GM12878 (cell line): ENCODE measurements at regions not wholly inside any gene's neighbourhood (a gene's known extent, or its start where the extent isn't known, plus 50 kb on each side); places are given as distances from the start of the nearest gene placed in this dataset.

Experiments used
- ATF7 ChIP-seq: fragments of 450-650 bp; IDR thresholded peaks from 2 replicates; pipeline ENCODE4 v1.6.1; 2016; ENCODE audit warnings: low read depth, mild to moderate bottlenecking
- BHLHE40 ChIP-seq, 2 experiments: fragments of 450-650 bp in 1 of 2; IDR thresholded peaks; 2 replicates each; pipeline ENCODE4 v1.6.1; 2011 to 2017; ENCODE audit warnings: low read depth in 2 of 2, borderline replicate concordance in 1 of 2, improper control_type of control experiment in 1 of 2, low read length in 1 of 2, mild to moderate bottlenecking in 1 of 2
- EGR1 ChIP-seq, 2 experiments: IDR thresholded peaks; 1 replicate in 1 of 2; 2 replicates in 1 of 2; pipeline ENCODE4 v1.6.1; 2011 to 2012; ENCODE audit warnings: low read depth in 2 of 2, low read length in 2 of 2, borderline replicate concordance in 1 of 2, mild to moderate bottlenecking in 1 of 2, moderate library complexity in 1 of 2
- EP300 ChIP-seq, 2 experiments: fragments of 150-350 bp in 1 of 2; IDR thresholded peaks; 2 replicates each; pipeline ENCODE4 v1.6.1; 2011 to 2012; ENCODE audit warnings: low read depth in 2 of 2, low read length in 2 of 2, borderline replicate concordance in 1 of 2, improper control_type of control experiment in 1 of 2, inconsistent platforms in 1 of 2; ENCODE audit not compliant: control insufficient read depth in 1 of 2
- KAT2A ChIP-seq: conservative IDR thresholded peaks from 2 replicates; pipeline ENCODE4 v1.6.1; 2011; ENCODE audit warnings: low read depth, low read length; ENCODE audit not compliant: control insufficient read depth
- RAD21 ChIP-seq: IDR thresholded peaks from 2 replicates; pipeline ENCODE4 v1.6.1; 2011; ENCODE audit warnings: mild to moderate bottlenecking, low read depth, low read length, moderate library complexity; ENCODE audit not compliant: insufficient read depth
- TCF3 ChIP-seq: IDR thresholded peaks from 2 replicates; pipeline ENCODE4 v1.6.1; 2012; ENCODE audit warnings: low read depth, mild to moderate bottlenecking, low read length, borderline replicate concordance; ENCODE audit not compliant: insufficient read depth
- ZBED1 ChIP-seq: IDR thresholded peaks from 2 replicates; pipeline ENCODE4 v1.6.1; 2016; ENCODE audit warnings: borderline replicate concordance
- TF ChIP-seq, protein P1 (sequence below): fragments of 450-650 bp; conservative IDR thresholded peaks from 2 replicates; pipeline ENCODE4 v1.6.1; 2017; ENCODE audit warnings: mild to moderate bottlenecking, moderate library complexity
- TF ChIP-seq, protein P2 (sequence below): fragments of 450-650 bp; IDR thresholded peaks from 2 replicates; pipeline ENCODE4 v1.6.1; 2018; ENCODE audit warnings: mild to moderate bottlenecking, low read depth, moderate library complexity; ENCODE audit not compliant: partially characterized antibody
- TF ChIP-seq, protein P3 (sequence below): IDR thresholded peaks from 2 replicates; pipeline ENCODE4 v1.6.1; 2012; ENCODE audit warnings: improper control_type of control experiment, low read depth, low read length; ENCODE audit not compliant: insufficient replicate concordance
- TF ChIP-seq, protein P4 (sequence below), 3 experiments: IDR thresholded peaks in 2 of 3; conservative IDR thresholded peaks in 1 of 3; 2 replicates each; pipeline ENCODE4 v1.5.1; 2011; ENCODE audit warnings: low read depth in 3 of 3, low read length in 3 of 3, mild to moderate bottlenecking in 3 of 3, control low read depth in 2 of 3, moderate library complexity in 2 of 3, inconsistent platforms in 1 of 3, mixed read lengths in 1 of 3; ENCODE audit not compliant: control insufficient read depth in 2 of 3, insufficient read depth in 1 of 3; ENCODE audit errors: extremely low read depth in 1 of 3
- TF ChIP-seq, protein P5 (sequence below): fragments of 450-650 bp; IDR thresholded peaks from 2 replicates; pipeline ENCODE4 v1.6.1; 2016; ENCODE audit warnings: mild to moderate bottlenecking

DNA sequence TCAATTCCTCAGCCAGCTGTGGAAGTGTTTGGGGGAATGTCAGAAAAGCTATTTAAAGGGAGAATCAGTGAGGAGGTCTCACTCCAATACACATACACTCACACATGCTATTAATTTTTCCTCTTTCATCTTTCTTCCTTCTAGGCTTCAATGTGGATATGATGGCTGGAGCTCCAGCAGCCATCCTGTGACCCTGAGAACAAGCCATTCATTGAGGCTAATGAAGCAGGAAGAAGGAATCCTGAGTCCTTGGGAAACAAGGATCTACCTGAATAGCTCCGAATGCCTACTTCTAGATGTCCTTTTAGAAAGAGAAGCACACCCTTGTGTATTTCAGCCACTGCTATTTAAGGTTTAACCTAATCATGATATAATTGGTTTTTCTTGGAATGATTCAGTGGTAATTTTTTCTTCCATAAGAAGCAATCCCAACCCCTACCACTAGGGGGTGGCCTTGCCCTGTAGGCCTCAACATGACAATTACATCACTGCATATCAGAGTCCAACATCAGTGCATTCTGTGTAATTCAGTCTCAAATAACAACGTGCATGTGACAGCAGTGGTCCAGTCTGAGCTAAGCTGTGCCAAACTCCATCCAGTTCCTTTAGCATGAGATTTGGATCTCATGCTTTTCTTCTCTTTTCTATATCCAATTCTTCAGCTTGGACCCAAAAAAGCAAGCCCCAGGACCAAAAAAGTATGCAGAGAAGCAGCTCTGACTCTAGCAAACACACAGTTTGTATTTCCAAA is 85.3 kb upstream of the ANKRD1 start (continued):
- TF ChIP-seq EGR1 (IDR thresholded peaks at IDR 0.05; ENCODE audit: borderline replicate concordance in 1 of 2, low read depth in 2 of 2, low read length in 2 of 2): no peak
- peak; percentile 96 for TF ChIP-seq RAD21
- TF ChIP-seq, protein P1, sequence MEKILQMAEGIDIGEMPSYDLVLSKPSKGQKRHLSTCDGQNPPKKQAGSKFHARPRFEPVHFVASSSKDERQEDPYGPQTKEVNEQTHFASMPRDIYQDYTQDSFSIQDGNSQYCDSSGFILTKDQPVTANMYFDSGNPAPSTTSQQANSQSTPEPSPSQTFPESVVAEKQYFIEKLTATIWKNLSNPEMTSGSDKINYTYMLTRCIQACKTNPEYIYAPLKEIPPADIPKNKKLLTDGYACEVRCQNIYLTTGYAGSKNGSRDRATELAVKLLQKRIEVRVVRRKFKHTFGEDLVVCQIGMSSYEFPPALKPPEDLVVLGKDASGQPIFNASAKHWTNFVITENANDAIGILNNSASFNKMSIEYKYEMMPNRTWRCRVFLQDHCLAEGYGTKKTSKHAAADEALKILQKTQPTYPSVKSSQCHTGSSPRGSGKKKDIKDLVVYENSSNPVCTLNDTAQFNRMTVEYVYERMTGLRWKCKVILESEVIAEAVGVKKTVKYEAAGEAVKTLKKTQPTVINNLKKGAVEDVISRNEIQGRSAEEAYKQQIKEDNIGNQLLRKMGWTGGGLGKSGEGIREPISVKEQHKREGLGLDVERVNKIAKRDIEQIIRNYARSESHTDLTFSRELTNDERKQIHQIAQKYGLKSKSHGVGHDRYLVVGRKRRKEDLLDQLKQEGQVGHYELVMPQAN: no peak
- TF ChIP-seq, protein P2, sequence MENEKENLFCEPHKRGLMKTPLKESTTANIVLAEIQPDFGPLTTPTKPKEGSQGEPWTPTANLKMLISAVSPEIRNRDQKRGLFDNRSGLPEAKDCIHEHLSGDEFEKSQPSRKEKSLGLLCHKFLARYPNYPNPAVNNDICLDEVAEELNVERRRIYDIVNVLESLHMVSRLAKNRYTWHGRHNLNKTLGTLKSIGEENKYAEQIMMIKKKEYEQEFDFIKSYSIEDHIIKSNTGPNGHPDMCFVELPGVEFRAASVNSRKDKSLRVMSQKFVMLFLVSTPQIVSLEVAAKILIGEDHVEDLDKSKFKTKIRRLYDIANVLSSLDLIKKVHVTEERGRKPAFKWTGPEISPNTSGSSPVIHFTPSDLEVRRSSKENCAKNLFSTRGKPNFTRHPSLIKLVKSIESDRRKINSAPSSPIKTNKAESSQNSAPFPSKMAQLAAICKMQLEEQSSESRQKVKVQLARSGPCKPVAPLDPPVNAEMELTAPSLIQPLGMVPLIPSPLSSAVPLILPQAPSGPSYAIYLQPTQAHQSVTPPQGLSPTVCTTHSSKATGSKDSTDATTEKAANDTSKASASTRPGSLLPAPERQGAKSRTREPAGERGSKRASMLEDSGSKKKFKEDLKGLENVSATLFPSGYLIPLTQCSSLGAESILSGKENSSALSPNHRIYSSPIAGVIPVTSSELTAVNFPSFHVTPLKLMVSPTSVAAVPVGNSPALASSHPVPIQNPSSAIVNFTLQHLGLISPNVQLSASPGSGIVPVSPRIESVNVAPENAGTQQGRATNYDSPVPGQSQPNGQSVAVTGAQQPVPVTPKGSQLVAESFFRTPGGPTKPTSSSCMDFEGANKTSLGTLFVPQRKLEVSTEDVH: no peak
- TF ChIP-seq, protein P3, sequence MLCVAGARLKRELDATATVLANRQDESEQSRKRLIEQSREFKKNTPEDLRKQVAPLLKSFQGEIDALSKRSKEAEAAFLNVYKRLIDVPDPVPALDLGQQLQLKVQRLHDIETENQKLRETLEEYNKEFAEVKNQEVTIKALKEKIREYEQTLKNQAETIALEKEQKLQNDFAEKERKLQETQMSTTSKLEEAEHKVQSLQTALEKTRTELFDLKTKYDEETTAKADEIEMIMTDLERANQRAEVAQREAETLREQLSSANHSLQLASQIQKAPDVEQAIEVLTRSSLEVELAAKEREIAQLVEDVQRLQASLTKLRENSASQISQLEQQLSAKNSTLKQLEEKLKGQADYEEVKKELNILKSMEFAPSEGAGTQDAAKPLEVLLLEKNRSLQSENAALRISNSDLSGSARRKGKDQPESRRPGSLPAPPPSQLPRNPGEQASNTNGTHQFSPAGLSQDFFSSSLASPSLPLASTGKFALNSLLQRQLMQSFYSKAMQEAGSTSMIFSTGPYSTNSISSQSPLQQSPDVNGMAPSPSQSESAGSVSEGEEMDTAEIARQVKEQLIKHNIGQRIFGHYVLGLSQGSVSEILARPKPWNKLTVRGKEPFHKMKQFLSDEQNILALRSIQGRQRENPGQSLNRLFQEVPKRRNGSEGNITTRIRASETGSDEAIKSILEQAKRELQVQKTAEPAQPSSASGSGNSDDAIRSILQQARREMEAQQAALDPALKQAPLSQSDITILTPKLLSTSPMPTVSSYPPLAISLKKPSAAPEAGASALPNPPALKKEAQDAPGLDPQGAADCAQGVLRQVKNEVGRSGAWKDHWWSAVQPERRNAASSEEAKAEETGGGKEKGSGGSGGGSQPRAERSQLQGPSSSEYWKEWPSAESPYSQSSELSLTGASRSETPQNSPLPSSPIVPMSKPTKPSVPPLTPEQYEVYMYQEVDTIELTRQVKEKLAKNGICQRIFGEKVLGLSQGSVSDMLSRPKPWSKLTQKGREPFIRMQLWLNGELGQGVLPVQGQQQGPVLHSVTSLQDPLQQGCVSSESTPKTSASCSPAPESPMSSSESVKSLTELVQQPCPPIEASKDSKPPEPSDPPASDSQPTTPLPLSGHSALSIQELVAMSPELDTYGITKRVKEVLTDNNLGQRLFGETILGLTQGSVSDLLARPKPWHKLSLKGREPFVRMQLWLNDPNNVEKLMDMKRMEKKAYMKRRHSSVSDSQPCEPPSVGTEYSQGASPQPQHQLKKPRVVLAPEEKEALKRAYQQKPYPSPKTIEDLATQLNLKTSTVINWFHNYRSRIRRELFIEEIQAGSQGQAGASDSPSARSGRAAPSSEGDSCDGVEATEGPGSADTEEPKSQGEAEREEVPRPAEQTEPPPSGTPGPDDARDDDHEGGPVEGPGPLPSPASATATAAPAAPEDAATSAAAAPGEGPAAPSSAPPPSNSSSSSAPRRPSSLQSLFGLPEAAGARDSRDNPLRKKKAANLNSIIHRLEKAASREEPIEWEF: no peak
- TF ChIP-seq BHLHE40 (IDR thresholded peaks at IDR 0.05; ENCODE audit: borderline replicate concordance in 1 of 2, low read depth in 2 of 2, low read length in 1 of 2): peak; percentile 30 to 35; a peak in 2 of 4 replicates
- 0 out of 4 replicates have a peak, but pooled peaks of 1 of the 2 experiments have one; percentile 20 for TF ChIP-seq EP300 (IDR thresholded peaks at IDR 0.05; ENCODE audit: borderline replicate concordance in 1 of 2, control insufficient read depth in 1 of 2, low read depth in 2 of 2, low read length in 2 of 2)
- TF ChIP-seq, protein P4, sequence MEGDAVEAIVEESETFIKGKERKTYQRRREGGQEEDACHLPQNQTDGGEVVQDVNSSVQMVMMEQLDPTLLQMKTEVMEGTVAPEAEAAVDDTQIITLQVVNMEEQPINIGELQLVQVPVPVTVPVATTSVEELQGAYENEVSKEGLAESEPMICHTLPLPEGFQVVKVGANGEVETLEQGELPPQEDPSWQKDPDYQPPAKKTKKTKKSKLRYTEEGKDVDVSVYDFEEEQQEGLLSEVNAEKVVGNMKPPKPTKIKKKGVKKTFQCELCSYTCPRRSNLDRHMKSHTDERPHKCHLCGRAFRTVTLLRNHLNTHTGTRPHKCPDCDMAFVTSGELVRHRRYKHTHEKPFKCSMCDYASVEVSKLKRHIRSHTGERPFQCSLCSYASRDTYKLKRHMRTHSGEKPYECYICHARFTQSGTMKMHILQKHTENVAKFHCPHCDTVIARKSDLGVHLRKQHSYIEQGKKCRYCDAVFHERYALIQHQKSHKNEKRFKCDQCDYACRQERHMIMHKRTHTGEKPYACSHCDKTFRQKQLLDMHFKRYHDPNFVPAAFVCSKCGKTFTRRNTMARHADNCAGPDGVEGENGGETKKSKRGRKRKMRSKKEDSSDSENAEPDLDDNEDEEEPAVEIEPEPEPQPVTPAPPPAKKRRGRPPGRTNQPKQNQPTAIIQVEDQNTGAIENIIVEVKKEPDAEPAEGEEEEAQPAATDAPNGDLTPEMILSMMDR (IDR thresholded peaks at IDR 0.05 in 2 of 3, conservative IDR thresholded peaks at IDR 0.05 in 1 of 3; ENCODE audit: control insufficient read depth in 2 of 3, extremely low read depth in 1 of 3, insufficient read depth in 1 of 3, low read depth in 3 of 3, low read length in 3 of 3): peak; percentile 89 to 97 (median 93)
- TF ChIP-seq ATF7: peak; percentile 98
- TF ChIP-seq TCF3: no peak
- no peak for TF ChIP-seq KAT2A
- TF ChIP-seq ZBED1: 0 out of 2 replicates have a peak, but pooled peaks have one; percentile 21
- TF ChIP-seq, protein P5, sequence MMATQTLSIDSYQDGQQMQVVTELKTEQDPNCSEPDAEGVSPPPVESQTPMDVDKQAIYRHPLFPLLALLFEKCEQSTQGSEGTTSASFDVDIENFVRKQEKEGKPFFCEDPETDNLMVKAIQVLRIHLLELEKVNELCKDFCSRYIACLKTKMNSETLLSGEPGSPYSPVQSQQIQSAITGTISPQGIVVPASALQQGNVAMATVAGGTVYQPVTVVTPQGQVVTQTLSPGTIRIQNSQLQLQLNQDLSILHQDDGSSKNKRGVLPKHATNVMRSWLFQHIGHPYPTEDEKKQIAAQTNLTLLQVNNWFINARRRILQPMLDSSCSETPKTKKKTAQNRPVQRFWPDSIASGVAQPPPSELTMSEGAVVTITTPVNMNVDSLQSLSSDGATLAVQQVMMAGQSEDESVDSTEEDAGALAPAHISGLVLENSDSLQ: no peak
